ENCODE measurements at regions not wholly inside any gene's neighbourhood (a gene's known extent, or its start where the extent isn't known, plus 50 kb on each side); places are given as distances from the start of the nearest gene placed in this dataset.

DNA sequence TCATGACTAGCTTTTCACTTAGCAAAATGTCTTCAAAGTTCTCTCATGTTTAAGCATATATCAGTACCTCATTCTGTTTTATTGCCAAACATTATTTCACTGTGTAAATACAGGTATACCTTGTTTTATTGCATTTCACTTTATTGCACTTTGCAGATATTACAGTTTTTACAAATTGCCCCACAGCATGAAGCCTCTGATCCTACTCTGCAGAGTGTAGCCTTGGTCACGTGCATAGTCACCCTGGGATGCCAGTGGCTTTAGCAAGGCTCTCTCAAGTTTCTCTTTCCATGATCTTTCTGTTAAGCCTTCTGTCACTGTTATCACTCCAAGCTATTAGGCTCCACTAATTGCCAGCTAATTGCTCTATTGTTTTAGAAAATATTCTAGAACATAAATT is 182.2 kb upstream of the GRIA1 start:
- no peak for TF ChIP-seq EZH2 (IDR thresholded peaks at IDR 0.05)
- no peak for TF ChIP-seq POLR2AphosphoS5 (IDR thresholded peaks at IDR 0.05; ENCODE audit: borderline replicate concordance, low read depth, low read length)

Data from SK-N-MC (cell line).